Panc1 (cell line): ENCODE measurements at regions not wholly inside any gene's neighbourhood (a gene's known extent, or its start where the extent isn't known, plus 50 kb on each side); places are given as distances from the start of the nearest gene placed in this dataset.
A peak's percentile ranks its signal among the peaks of the same experiment; 100 is the strongest.

ENCODE experiments used
- ATAC-seq: fragments of 200-7000 bp; cut with Tn5 transposase; 2 replicates; pipeline ENCODE4 v1.9.1; 2020; ENCODE audit warnings: mild to moderate bottlenecking, moderate library complexity
- BruUV-seq: library from RNA; stranded (reverse); fragments of 400-500 nt; replicated peaks from 2 replicates; lab custom pipeline; 2021; lab: Mats Ljungman, UMichigan
- CTCF ChIA-PET: fragments of 300-600 bp; sonication (Branson Sonifier 250); formaldehyde crosslinking; loops from one replicate; lab custom pipeline; 2022; ENCODE audit warnings: antibody characterized with exemption; lab: Charles Lee
- POLR2A ChIA-PET: fragments of 300-600 bp; sonication (Branson Sonifier 250); formaldehyde crosslinking; loops from one replicate; lab custom pipeline; 2022; ENCODE audit warnings: antibody characterized with exemption; lab: Charles Lee
- DNase-seq: peaks from one replicate; pipeline ENCODE4 v3.0.0-alpha.2; 2010; ENCODE audit warnings: low read depth, low spot score
- H3K27ac ChIP-seq: 2 replicates; pipeline ENCODE4 v1.5.1; 2011; ENCODE audit warnings: mild to moderate bottlenecking, low read length, inconsistent platforms
- H3K27me3 ChIP-seq: fragments of 200-500 bp; sonication (Bioruptor generic); 2 replicates; pipeline ENCODE4 v1.6.0; 2014; ENCODE audit warnings: low read length, inconsistent platforms; ENCODE audit not compliant: control insufficient read depth, insufficient read depth
- H3K36me3 ChIP-seq: fragments of 200-500 bp; sonication (Bioruptor generic); 2 replicates; pipeline ENCODE4 v1.5.1; 2014; ENCODE audit warnings: inconsistent platforms, mild to moderate bottlenecking, low read length, moderate library complexity; ENCODE audit not compliant: control insufficient read depth, insufficient read depth
- H3K4me1 ChIP-seq: 2 replicates; pipeline ENCODE4 v1.5.1; 2011; ENCODE audit warnings: inconsistent platforms, mild to moderate bottlenecking, low read length, moderate library complexity; ENCODE audit not compliant: control insufficient read depth, insufficient read depth
- H3K4me3 ChIP-seq, 2 experiments: 2 replicates each; pipeline ENCODE4 v1.5.1; 2011 to 2012; ENCODE audit warnings: low read depth in 2 of 2, low read length in 2 of 2, mild to moderate bottlenecking in 2 of 2, inconsistent platforms in 1 of 2, moderate library complexity in 1 of 2
- H3K9me3 ChIP-seq: fragments of 200-500 bp; sonication (Bioruptor generic); 2 replicates; pipeline ENCODE4 v1.5.1; 2014; ENCODE audit warnings: low read depth, mild to moderate bottlenecking, inconsistent platforms, low read length, moderate library complexity; ENCODE audit not compliant: control insufficient read depth, insufficient read depth
- CTCF ChIP-seq: fragments of 450-650 bp; IDR thresholded peaks from 2 replicates; pipeline ENCODE4 v1.5.1; 2017; ENCODE audit warnings: mild to moderate bottlenecking
- POLR2AphosphoS5 ChIP-seq: IDR thresholded peaks from 2 replicates; pipeline ENCODE4 v1.6.1; 2012; ENCODE audit warnings: mild to moderate bottlenecking, low read depth, low read length, moderate library complexity
- REST ChIP-seq, 2 experiments: IDR thresholded peaks; 2 replicates each; pipeline ENCODE4 v1.6.1; 2011 to 2012; ENCODE audit warnings: low read depth in 2 of 2, control low read depth in 1 of 2, low read length in 1 of 2, mild to moderate bottlenecking in 1 of 2, moderate library complexity in 1 of 2; ENCODE audit not compliant: insufficient read depth in 1 of 2
- SIN3A ChIP-seq: IDR thresholded peaks from 2 replicates; pipeline ENCODE4 v1.6.1; 2012; ENCODE audit warnings: low read depth, mild to moderate bottlenecking, low read length, moderate library complexity, borderline replicate concordance; ENCODE audit not compliant: insufficient read depth
- TCF7L2 ChIP-seq: IDR thresholded peaks from 2 replicates; pipeline ENCODE4 v1.6.1; 2011; ENCODE audit warnings: mild to moderate bottlenecking, low read depth, low read length, inconsistent platforms
- in situ Hi-C: cut with HindIII; loops from 2 replicates; pipeline ENCODE4 v1.10.0; 2016; ENCODE audit warnings: low sequenced_read_pairs, low pct_unique_long_range_greater_than_20kb
- intact Hi-C: fragments of 100-400 bp; cut with micrococcal nuclease; formaldehyde crosslinking; loops from one replicate; pipeline ENCODE4 v1.10.0; 2022; ENCODE audit not compliant: unreplicated experiment

- no peak overlapping the region for H3K4me3 ChIP-seq
- DNase-seq, result no peak
- no peaks in the 10 kb centered on the region for H3K9me3 ChIP-seq
- no peak overlapping the region for H3K27ac ChIP-seq
- BruUV-seq, result no TSS peak
- ChIA-PET CTCF (no interaction called here), POLR2A (no interaction called here)
- in situ Hi-C loops (no loop called here), intact Hi-C loops (no loop called here)
- no peak for TF ChIP-seq REST (IDR thresholded peaks at IDR 0.05; ENCODE audit: insufficient read depth in 1 of 2, low read depth in 2 of 2, low read length in 1 of 2)
- no peak for TF ChIP-seq TCF7L2
- no peak for TF ChIP-seq POLR2AphosphoS5
- TF ChIP-seq CTCF, result no peak
- TF ChIP-seq SIN3A, result no peak
- ATAC-seq, result peak; percentile 40
- H3K36me3 ChIP-seq, result no peaks in the 10 kb centered on the region
- H3K27me3 ChIP-seq, result peaks cover 36% of the 10 kb centered on the region
- no peaks in the 10 kb centered on the region for H3K4me1 ChIP-seq
Observed at GRCh38 chr1:181318022-181318857, 165.1 kb upstream of the CACNA1E start.

- H3K9me3 ChIP-seq, result no peaks in the 10 kb centered on the region
- H3K27ac ChIP-seq, result no peak overlapping the region
- H3K4me1 ChIP-seq, result no peaks in the 10 kb centered on the region
- no TSS peak for BruUV-seq
- POLR2A ChIA-PET, result no interaction called here
- H3K36me3 ChIP-seq, result no peaks in the 10 kb centered on the region
- no peak overlapping the region for H3K4me3 ChIP-seq
- peaks cover 36% of the 10 kb centered on the region for H3K27me3 ChIP-seq
- intact Hi-C loops (no loop called here), in situ Hi-C loops (no loop called here)
- no peak for ATAC-seq
- TF ChIP-seq SIN3A (no peak), REST (IDR thresholded peaks at IDR 0.05; ENCODE audit: insufficient read depth in 1 of 2, low read depth in 2 of 2, low read length in 1 of 2) (no peak), TCF7L2 (no peak)
- no peak for DNase-seq
- CTCF ChIA-PET, result no interaction called here
Observed at GRCh38 chr1:181318858-181319235, 164.5 kb upstream of the CACNA1E start.
